ENCODE measurements at regions not wholly inside any gene's neighbourhood (a gene's known extent, or its start where the extent isn't known, plus 50 kb on each side); places are given as distances from the start of the nearest gene placed in this dataset.

- intact Hi-C loops (cut with DNase I) = no loop called here
- H3K27me3 ChIP-seq = peaks cover 0 to 82% (median 70%) of the 10 kb centered on the region in 7 donors
- H3K4me3 ChIP-seq = no peak overlapping the region
- no peaks in the 10 kb centered on the region for H3K9me3 ChIP-seq
- H3K4me1 ChIP-seq = no peaks in the 10 kb centered on the region
- TF ChIP-seq CTCF (IDR thresholded peaks at IDR 0.05) = no peak
- no peak for DNase-seq
- no peak for ATAC-seq
- no peak overlapping the region for H3K27ac ChIP-seq
- H3K36me3 ChIP-seq = no peaks in the 10 kb centered on the region
- 57 to 61% methylated on average over 8 of the region's 8 CpGs for WGBS, 2 donors
Observed at GRCh38 chr17:36825521-36825920, 111.8 kb upstream of the LHX1 start.

- ATAC-seq (no peak), DNase-seq (no peak)
- H3K4me3 ChIP-seq = no peak overlapping the region
- peaks cover 0 to 78% (median 68%) of the 10 kb centered on the region in 7 donors for H3K27me3 ChIP-seq
- intact Hi-C loops (cut with DNase I) = no loop called here
- H3K9me3 ChIP-seq = no peaks in the 10 kb centered on the region
- H3K27ac ChIP-seq = no peak overlapping the region
- 41 to 45% methylated on average over 9 of the region's 9 CpGs for WGBS, 2 donors
- H3K4me1 ChIP-seq = no peaks in the 10 kb centered on the region
- no peak for TF ChIP-seq CTCF (IDR thresholded peaks at IDR 0.05)
- no peaks in the 10 kb centered on the region for H3K36me3 ChIP-seq
Observed at GRCh38 chr17:36825951-36826350, 111.3 kb upstream of the LHX1 start.

- DNase-seq = no peak
- no peak for TF ChIP-seq CTCF (IDR thresholded peaks at IDR 0.05)
- intact Hi-C loops (cut with DNase I) = no loop called here
- 26 to 31% methylated on average over 10 of the region's 10 CpGs for WGBS, 2 donors
- H3K4me1 ChIP-seq = no peaks in the 10 kb centered on the region
- H3K27me3 ChIP-seq = peaks cover 0 to 66% (median 56%) of the 10 kb centered on the region in 7 donors
- H3K36me3 ChIP-seq = no peaks in the 10 kb centered on the region
- H3K27ac ChIP-seq = no peak overlapping the region
- no peaks in the 10 kb centered on the region for H3K9me3 ChIP-seq
- ATAC-seq = no peak
- no peak overlapping the region for H3K4me3 ChIP-seq
Observed at GRCh38 chr17:36827081-36827480, 110.2 kb upstream of the LHX1 start.

GRCh38 chr17:36829676-36830075, 107.6 kb upstream of the LHX1 start:
- no peaks in the 10 kb centered on the region for H3K9me3 ChIP-seq
- no peaks in the 10 kb centered on the region for H3K36me3 ChIP-seq
- H3K27me3 ChIP-seq = peaks cover 0 to 43% (median 35%) of the 10 kb centered on the region in 7 donors
- ATAC-seq (no peak), DNase-seq (no peak)
- no peak for TF ChIP-seq CTCF (IDR thresholded peaks at IDR 0.05)
- no peak overlapping the region for H3K27ac ChIP-seq
- H3K4me3 ChIP-seq = no peak overlapping the region
- intact Hi-C loops (cut with DNase I) = no loop called here
- H3K4me1 ChIP-seq = no peaks in the 10 kb centered on the region
- WGBS, 2 donors = 76 to 82% methylated on average over 5 of the region's 5 CpGs
